ENCODE measurements at regions not wholly inside any gene's neighbourhood (a gene's known extent, or its start where the extent isn't known, plus 50 kb on each side); places are given as distances from the start of the nearest gene placed in this dataset.
A peak's percentile ranks its signal among the peaks of the same experiment; 100 is the strongest.

DNA sequence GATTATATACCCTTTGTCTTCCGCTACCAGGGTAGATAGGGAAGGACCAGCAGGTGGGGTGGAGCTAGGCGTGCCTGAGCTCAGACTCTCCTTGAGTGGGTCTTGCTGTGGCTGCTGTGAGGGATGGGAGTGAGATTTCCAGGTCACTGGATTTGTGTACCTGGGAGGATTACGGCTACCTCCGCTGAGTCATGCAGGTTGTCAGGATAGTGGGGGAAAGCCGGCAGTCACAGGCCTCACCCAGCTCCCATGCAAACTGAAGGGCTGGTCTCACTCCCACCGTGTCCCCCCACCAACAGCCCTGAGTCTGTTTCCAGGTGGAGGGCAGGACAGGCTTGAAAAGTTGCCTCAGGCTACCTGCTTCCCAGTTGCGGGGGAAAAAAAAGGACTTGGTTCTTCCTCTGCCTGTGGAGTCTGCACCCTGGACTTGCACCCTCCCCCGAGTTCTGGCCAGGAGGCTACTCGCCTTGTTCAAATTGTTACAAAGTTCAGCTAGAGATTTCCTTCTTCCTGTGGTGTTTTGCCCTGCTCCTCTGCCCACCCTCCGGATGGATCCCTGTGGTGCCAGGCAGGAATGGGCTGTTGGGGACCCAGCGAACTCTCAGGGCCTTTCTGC is 268.3 kb downstream of the VAPA start:
- no peak for DNase-seq

DNA sequence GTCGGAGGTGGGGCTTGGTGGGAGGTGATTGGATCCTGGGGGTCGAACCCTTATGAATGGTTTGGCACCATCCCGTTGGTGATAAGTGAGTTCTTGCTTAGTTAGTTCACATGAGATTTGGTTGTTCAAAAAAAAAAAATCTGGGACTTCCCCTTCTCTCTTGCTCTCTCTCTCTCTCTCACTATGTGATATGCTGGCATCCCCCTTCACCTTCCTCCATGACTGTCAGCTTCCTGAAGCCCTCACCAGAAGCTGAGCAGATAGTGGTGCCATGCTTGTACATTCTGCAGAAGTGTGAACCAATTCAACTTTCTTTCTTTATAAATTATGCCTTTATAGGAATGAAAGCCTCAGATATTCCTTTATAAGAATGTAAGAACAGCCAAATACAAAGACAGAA is 269.7 kb upstream of the APCDD1 start:
- no peak for DNase-seq

DNA sequence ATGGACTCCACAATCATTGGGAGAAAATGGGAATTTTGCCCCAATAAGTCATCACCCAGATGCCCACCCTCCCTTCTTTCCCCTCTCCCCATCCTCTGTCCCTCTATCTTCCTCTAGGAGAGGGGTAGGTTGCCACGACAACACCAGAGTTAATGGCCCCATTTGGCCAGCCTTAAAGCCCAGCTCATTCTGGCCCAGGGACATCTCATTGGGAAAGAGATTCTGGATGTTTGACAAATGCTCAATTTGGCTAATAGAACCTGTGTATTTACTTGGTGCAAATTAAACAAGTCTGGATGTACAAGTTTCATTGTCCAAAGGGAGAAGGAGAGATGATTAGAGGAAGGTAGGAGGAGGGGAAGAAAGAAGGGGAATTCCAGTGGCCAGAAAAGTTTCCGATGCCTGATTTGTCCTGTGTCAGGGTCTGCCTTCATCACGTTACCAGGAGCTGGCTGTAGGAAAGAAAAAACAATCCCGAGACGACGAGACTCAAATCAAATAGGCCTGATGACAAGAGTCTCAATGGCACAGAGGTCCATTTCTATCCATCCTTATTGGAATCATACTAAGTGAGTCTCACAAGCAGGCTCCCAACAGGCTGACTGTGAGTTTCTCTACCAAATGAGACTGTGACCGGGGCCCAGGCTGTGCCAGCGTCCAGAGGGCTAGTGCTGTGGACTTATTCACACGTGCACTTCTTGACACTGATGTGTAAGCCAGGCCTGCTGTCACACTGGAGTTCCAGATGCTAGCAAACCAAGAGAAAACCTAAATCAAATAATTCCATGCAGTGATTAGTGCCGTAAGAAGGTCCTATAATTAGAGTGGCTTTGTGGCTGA is 265.2 kb upstream of the APCDD1 start:
- no peak for DNase-seq

DNA sequence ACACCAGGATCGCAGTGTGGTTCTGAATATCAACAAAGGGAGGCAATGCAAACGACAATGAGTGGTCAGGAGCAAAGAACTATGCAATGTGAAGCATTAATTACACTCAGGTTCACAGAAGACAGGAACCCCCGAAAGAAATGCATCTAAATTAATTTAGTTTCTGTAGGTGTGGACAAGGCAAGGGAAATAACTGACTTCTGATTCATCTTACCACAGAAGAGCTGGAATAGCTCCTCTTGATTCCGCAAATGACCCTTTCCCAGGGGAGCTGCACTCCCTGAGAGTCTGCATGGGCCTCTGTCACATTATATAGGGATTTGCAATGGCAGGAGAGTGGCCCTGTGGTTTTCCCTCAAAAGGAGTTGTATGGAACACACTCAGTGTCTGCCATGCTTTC is 263.9 kb upstream of the APCDD1 start:
- no peak for DNase-seq

DNA sequence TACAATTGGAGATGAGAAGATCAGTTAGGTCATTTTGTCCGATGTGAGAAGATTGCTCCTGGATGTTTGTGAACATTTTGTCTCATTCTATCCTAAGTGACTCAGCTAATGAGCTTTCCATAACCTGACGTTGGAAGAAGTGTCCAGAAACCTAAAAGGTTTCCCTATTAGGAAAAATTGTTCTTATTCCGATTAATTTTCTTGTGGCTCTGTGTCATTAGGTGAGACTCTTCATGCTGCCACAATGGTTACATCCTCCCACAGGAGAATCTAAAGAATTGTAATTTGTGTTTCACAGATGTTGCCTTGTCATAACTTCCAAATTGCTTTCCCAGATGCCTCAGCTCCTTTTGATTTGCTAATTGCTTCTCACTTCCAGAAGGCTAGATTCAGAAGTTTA is 261.0 kb upstream of the APCDD1 start:
- DNase-seq = no peak

DNA sequence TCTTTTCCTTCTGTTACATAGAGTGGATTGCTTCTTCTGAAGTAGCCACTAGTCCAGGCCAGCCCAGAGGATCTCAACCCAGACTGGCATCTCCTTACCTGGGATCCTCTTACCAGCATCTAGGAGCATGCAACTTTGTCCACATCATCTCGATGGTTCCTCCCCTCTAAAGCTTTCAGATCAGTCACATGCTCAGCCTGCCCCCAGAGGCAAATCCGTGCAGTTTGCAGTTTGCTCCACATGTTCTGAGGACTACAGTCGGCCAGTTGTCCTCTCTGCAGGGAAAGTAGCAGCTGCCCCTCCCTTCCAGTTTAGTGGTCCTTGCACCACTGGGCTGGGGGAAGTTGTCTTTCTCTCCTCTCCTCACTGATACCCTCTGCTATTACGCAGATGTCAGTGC is 259.8 kb upstream of the APCDD1 start:
- no peak for DNase-seq

DNA sequence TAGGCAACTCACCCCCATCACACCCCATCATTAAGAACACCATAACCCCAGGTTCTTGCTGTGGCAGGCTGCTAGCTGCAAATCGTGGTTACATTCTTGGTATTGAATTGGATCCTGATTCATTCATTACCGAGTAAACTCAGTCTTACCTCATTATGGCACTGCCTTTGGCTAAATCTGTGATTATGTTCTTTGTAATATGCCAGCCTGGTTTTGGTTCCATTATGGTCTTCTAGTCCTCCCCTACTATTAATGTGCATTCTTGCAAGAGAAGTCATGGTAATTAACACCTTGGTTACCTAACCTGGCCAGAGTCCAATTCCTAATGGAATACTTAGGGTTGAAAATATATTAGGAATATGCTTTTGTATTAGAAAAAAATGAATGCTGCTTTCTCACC is 258.9 kb upstream of the APCDD1 start:
- no peak for DNase-seq

DNA sequence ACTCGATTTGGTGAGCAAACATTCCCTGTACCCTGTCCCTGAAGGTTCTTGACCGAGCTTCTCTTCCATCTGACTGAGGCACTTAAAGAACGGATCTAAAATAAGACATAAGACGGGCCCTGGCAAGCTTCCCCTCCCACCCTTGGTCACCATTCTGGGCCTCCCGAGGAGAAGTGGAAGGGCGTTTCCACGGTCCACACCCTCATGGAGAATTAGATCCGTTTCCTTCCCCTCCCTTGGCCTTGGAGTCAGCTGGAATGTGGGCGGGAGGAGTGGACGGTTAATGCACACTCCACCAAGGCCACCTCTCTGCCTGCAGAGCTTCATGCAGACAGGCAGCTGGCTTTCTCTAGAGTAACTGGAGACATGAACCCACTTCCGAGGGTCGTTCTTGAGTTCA is 257.3 kb upstream of the APCDD1 start:
- no peak for DNase-seq

DNA sequence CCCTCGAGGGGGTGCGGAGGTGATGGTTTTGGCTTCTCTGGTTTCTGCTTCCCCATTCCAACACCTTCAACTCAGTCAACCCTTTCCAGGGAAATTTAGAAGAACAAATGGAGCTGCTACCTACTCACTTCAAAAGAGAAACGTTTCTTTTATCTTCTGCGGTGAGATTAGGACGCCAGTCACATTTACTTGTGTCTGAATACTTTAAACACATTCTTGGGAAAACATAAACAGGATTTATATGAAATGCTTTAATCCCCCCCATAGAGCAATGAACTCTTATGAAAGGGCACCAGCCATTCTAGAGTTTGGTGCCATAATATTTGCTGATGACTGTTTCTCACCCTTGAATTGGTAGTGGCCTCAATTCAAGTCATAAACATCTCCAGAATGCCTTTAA is 253.2 kb upstream of the APCDD1 start:
- DNase-seq = no peak

DNA sequence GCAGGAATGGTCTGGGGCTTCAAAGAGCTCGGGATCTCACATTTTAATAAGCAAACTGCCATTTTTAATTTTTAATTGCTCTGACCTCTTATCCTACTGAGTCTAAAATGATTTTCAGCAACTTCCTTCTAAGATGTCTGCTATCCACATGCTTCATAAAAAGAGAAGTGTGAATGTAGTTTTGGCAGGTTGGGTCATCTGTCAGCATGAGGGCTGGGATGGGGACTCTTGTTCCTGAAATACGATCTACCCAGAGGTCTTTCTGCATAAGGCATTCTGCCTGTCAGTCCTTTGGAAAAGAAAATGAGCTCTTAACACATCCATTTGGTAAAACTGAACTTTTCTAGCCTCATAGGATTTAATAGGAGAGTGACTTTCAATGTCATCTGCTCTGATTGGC is 252.8 kb upstream of the APCDD1 start:
- DNase-seq = no peak

DNA sequence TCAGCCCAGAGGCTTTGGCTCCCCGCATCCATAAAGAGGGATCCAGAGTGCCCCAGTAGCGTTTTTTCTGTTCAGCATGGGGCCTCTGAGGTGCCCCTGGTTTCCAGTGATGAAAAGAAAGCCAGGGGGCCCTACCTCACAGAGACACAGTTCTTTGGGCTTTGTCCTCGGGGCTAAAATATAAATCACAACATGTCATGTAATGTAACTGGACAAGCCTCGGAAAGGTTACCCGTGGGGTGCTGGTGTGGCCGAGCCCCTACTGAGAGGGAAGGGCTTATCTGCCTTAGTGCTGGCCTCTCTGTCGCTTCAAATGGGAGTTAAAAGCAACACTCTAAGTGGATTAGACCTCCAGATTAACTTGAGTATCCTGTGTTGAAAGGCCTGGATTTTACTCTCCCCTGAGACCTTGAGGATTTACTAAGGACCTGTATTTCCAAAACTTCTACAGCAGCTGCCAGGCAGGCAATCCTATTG is 251.6 kb upstream of the APCDD1 start:
- DNase-seq = no peak

DNA sequence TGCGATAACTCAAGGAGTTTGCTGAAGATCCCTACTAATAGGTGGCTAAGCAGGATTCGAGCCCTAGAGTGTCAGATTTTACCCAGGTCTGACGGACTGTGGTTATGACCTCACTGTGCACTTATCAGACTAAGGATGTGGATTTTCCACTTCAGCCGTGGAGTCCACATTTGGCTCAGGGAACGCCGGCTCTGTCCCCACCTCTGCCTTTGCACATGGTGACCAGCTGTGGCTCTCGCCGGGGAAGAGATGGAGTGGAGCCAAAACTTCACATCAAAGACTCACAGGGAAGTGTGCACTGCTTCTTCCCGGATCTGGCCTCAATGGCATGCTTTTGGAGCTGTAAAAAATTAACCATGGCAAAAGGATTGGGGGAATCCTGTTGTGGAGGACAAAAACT is 249.3 kb upstream of the APCDD1 start:
- no peak for DNase-seq

DNA sequence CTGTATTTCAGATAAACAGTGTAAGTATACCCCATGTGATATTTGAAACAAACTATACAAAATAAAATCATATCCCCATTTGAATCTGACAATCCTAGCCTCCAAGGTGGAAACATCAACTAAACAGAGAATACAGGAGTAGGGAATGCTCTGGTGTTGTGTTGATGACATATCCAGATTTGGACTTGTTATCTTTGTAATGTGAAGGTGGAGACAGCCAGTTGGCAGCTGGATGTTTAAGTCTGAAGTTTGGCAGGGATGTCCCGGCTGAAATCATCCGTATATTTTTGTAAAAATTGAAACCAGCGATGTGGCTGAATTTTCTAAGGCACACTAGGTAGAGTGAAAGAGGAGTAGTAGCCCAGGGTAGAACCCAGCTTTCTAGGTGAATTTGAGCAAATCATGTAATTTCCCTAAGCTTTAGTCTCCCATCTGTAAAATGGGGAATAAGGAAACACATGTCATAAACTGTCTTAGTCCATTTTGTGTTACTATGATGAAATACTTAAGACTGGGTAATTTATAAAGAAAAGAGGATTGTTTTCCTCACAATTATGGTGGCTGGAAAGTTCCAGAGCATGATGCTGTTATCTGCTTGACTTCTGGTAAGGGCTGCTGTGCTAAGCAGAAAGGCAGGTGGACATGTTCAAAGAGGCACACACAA is 246.6 kb upstream of the APCDD1 start:
- DNase-seq = no peak

DNA sequence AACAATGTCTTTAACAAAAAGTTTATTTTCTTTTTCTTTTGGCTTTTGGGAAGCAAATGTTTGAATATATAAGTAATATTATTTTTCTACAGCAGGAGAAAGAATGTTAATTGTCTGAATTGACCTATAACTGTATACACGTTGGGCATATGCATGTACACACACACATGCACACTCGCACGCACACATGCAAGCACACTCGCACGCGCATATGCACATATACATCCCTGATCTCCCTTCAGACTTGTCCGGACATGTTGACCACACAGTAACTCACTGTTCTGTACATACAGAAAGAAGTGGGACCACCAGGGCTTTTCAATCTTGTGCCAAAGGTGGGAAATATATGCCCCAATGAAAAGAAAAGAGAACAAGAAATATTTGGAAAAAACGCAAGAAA is 245.1 kb upstream of the APCDD1 start:
- DNase-seq = no peak

DNA sequence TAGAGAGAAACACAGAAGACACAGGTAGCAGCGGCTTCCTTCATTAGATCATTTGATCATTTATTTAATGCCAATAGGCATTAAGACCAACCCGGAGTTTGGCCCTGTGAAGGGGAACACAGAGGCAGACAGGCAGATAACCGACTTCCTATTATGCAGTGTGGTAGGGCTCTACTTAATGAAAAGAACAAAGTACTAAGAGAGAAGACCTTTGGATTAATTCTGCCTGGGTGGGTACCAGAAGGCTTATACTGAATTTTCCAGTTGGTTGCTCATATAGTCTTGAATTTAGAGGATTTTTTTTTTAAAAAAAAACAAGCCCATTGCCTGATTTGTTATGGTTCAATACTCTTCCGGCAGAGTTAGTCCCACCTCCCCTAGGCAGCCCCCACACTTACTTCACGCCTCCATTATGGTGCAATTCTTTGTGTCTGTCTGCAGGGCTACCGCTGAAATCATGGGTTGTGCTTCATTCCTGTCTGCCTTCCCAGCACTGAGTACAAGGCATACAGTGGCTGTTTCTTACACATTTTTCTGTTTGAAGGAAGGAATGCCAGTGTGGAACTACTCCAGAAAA is 244.3 kb upstream of the APCDD1 start:
- no peak for DNase-seq

DNA sequence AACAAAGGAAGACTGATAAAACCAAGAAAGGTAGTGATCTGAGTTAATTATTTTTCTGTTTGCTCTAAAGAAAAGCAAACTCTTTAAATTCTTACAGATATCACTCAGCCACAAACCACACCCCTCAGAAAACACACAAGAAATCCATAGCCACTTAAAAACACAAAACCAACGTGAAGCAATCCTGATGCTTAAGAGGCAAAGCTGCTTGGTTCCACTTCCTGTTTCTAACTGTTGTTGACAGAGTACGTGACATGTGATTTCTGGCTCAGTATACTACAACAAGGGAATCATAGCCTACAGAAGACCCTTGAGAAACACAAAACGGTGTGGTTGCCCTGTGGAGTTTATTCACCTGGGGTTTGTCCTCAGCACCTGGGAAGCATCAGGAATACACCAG is 240.9 kb upstream of the APCDD1 start:
- DNase-seq = no peak

DNA sequence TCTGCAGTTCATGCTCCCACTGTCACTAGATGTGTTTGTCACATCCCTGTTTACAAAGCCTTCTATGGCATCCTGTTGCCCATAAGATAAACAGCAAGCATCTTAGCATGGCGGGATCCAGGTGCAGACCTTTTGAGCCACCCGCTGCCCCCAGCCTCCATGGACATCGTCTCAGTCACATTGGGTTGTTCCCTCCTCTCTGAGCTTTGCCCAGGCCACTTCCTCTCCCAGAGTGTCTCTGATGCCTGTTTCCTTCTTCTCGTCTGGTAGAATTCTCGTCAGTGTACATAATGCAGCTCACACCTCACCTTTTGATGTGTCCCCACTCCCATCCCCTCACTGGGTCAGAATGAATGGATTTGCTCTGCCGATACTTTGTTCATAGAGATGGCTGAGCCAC is 239.0 kb upstream of the APCDD1 start:
- DNase-seq = no peak

DNA sequence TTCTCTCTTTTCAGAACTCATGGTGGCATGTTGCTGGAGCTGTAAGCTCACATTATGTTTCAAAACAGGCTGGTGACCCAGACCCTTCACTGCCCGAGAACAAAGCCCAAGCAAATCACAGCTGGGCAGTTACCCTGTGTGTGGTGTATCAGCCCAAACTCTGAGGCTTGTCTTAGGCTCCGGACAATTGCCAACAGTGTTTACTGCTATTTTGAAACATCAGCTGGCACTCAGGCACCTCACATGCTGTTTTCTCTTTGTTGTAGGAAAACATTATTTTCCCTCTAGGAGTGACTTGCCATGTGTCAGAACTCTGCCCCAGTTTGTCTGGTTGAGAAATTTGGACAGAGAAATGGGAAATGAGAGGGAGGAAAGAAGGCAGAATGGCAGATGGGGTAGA is 237.6 kb upstream of the APCDD1 start:
- DNase-seq = no peak

DNA sequence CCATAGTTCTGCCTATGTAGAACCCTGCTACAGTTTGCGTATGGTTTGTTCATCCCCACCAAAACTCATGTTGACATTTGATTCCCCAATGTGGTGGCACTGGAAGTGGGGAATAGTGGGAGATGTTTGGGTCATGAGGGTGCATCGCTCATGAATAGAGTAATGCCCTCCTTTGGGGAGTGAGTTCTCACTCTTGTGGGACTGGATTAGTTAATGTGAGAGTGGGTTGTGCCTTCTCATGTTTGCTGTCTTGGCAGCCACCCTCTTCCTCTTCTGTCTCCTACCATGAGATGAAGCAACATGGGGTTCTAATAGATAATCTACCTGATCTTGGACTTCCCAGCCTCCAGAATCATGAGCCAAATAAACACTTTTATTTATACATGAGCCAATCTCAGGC is 237.2 kb upstream of the APCDD1 start:
- no peak for DNase-seq

DNA sequence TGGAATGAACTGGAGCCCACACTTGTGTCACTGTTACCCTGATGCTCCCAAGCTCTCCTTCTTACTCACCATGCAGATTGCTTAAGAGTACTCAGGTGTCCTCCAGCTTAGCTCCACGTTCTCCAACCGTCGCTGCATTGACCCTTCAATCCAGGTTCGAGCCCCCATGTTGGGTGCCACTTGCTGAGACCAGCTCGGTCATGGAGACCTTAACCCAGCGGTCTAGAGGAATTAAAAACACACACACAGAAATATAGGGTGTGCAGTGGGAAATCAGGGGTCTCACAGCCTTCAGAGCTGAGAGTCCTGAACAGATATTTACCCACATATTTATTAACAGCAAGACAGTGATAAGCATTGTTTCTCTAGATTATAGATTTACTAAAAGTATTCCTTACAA is 229.1 kb upstream of the APCDD1 start:
- no peak for DNase-seq

DNA sequence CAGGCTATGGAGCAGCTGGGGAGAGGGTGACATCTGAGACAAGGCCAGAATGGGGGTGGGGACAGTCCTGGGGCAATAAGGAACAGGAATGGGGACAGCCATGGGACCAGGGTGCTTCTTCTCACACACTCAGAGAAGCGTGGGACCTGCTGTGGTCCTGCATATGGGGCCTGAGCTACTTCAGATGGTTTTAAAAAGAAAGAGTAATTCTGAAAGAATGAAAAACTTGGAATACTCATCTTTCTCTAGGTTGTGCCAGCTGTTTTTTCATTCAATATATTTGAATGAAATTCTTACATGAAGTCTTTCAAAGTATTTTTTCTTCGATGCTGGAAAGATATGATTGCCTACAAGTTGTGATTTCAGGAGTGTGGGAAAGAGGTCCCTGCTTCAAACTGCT is 227.5 kb upstream of the APCDD1 start:
- DNase-seq = no peak

DNA sequence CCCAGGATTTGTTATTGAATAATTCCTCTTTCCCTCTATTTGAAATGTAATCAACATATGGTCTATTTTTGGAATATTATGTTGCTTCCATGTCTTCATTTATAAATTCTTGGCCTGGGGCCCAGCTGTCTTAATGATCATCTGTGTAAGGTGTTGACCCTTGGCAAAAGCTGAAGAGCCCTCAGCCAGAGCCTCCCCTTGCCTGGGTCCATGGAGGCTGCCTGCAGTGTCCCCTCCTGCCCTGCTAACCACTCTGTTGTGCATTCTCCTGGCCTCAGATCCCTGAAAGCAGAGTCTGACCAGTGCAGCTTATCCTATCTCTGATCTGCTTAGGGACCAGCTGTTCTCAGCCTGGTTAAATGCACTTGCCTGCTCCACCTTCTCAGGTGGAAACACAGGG is 226.1 kb upstream of the APCDD1 start:
- DNase-seq = no peak

DNA sequence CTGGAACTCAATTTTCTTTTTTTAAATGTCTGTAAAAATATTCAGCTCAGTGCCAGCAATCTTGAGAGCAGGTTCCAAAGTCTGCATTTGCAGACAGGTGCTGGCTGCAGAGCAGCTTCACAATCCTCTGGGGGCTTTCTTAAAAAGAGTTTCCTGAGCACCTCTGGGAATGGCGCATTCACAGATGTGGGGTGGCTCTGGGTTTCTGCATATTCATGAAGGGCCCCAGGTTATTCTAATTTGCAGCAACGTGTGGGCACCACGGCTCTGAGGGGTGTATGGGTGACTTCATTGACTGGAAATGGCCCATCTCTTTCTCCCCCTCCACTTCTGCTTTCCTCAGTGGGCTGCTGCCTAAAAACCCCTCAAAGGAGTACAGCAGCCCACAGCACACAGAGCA is 225.0 kb upstream of the APCDD1 start:
- no peak for DNase-seq

DNA sequence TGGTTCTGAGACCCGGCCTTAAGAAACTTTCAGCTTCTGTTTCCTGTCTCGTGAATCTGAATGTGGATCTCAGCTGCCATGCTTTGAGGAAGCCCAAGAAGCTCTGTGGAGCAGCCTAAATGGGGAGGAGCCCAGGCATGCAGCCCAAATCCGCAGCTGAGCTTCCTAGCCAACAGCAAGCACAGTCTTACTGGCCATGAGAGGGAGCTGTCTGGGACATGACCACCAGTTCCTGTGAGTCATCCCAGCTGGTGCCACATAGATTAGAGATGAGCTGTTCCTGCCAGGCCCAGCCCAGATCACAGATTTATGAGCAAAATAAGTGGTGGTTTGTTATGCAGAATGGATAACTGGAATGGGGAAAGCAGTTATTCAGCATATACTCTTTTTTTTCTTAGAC is 224.4 kb upstream of the APCDD1 start:
- peak; percentile 15 for DNase-seq

All from activated CD4-positive, alpha-beta T cell treated with anti-CD3 and anti-CD28 coated beads for 48 hours (primary cell).